ENCODE measurements at regions not wholly inside any gene's neighbourhood (a gene's known extent, or its start where the extent isn't known, plus 50 kb on each side); places are given as distances from the start of the nearest gene placed in this dataset.

DNA sequence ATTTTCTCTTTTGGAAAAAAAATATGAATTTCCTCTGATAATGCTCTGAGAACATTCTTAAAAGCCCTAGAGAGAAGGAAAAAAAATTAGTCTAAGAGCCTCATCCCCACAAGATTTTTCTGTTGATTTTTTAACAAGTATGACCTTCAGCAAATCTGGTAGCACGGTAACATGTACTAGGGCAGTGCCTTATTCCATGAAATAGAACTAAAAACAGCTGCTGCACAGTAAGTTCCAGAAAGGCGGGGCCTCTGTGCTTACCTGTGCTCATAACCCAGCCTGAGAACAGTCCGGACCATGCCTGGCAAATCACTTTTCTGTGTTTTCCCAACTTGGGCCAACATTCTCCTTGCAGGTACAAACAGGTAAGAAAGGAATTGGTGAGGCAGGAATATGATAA lies 519.1 kb upstream of the AKR1E2 start:
- TF ChIP-seq, protein P1, sequence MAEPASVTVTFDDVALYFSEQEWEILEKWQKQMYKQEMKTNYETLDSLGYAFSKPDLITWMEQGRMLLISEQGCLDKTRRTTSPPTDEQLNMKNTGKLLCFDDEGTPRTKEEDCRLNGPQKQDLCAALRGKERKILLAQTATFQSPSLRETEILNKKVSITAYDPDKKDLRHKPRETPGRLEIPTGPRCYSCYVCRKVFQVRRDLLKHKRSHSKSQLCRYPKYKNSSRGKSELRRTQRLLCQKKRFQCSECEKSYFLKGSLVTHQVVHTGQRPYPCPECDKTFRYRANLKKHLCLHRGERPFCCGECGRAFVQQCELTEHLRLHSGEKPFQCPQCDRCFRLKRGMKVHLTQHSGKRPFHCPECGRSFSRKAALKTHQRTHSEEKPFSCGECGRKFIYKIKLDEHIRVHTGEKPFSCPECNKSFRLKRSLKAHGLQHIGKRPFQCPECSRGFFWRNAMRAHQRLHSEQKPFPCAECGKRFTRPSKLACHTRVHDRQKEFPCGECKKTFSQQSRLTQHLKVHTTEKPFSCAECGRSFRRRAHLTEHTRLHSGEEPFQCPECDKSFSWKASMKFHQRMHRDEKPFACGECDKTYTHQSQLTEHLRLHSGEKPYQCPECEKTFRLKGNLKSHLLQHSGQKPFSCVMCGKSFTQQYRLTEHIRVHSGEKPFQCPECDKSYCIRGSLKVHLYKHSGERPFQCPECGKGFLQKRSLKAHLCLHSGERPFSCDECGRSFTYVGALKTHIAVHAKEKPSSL (CRISPR knock-in tag; conservative IDR thresholded peaks at IDR 0.05): no peak
- TF ChIP-seq, protein P2, sequence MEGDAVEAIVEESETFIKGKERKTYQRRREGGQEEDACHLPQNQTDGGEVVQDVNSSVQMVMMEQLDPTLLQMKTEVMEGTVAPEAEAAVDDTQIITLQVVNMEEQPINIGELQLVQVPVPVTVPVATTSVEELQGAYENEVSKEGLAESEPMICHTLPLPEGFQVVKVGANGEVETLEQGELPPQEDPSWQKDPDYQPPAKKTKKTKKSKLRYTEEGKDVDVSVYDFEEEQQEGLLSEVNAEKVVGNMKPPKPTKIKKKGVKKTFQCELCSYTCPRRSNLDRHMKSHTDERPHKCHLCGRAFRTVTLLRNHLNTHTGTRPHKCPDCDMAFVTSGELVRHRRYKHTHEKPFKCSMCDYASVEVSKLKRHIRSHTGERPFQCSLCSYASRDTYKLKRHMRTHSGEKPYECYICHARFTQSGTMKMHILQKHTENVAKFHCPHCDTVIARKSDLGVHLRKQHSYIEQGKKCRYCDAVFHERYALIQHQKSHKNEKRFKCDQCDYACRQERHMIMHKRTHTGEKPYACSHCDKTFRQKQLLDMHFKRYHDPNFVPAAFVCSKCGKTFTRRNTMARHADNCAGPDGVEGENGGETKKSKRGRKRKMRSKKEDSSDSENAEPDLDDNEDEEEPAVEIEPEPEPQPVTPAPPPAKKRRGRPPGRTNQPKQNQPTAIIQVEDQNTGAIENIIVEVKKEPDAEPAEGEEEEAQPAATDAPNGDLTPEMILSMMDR (IDR thresholded peaks at IDR 0.05): no peak
- TF ChIP-seq, protein P3, sequence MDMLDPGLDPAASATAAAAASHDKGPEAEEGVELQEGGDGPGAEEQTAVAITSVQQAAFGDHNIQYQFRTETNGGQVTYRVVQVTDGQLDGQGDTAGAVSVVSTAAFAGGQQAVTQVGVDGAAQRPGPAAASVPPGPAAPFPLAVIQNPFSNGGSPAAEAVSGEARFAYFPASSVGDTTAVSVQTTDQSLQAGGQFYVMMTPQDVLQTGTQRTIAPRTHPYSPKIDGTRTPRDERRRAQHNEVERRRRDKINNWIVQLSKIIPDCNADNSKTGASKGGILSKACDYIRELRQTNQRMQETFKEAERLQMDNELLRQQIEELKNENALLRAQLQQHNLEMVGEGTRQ (CRISPR knock-in tag; IDR thresholded peaks at IDR 0.05): no peak
- TF ChIP-seq NR2C2 (CRISPR knock-in tag; IDR thresholded peaks at IDR 0.05) (no peak), ZNF121 (CRISPR knock-in tag; IDR thresholded peaks at IDR 0.05) (no peak), EMX1 (CRISPR knock-in tag; IDR thresholded peaks at IDR 0.05) (no peak), NR3C1 (CRISPR knock-in tag; conservative IDR thresholded peaks at IDR 0.05; ENCODE audit: low read depth) (no peak), FOXJ3 (CRISPR knock-in tag; IDR thresholded peaks at IDR 0.05; ENCODE audit: borderline replicate concordance) (no peak), NFYB (CRISPR knock-in tag; conservative IDR thresholded peaks at IDR 0.05; ENCODE audit: low read depth) (no peak)
- TF ChIP-seq, protein P4, sequence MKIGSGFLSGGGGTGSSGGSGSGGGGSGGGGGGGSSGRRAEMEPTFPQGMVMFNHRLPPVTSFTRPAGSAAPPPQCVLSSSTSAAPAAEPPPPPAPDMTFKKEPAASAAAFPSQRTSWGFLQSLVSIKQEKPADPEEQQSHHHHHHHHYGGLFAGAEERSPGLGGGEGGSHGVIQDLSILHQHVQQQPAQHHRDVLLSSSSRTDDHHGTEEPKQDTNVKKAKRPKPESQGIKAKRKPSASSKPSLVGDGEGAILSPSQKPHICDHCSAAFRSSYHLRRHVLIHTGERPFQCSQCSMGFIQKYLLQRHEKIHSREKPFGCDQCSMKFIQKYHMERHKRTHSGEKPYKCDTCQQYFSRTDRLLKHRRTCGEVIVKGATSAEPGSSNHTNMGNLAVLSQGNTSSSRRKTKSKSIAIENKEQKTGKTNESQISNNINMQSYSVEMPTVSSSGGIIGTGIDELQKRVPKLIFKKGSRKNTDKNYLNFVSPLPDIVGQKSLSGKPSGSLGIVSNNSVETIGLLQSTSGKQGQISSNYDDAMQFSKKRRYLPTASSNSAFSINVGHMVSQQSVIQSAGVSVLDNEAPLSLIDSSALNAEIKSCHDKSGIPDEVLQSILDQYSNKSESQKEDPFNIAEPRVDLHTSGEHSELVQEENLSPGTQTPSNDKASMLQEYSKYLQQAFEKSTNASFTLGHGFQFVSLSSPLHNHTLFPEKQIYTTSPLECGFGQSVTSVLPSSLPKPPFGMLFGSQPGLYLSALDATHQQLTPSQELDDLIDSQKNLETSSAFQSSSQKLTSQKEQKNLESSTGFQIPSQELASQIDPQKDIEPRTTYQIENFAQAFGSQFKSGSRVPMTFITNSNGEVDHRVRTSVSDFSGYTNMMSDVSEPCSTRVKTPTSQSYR (CRISPR knock-in tag; IDR thresholded peaks at IDR 0.05): no peak
- TF ChIP-seq, protein P5, sequence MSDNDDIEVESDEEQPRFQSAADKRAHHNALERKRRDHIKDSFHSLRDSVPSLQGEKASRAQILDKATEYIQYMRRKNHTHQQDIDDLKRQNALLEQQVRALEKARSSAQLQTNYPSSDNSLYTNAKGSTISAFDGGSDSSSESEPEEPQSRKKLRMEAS (CRISPR knock-in tag; IDR thresholded peaks at IDR 0.05): no peak
- TF ChIP-seq, protein P6, sequence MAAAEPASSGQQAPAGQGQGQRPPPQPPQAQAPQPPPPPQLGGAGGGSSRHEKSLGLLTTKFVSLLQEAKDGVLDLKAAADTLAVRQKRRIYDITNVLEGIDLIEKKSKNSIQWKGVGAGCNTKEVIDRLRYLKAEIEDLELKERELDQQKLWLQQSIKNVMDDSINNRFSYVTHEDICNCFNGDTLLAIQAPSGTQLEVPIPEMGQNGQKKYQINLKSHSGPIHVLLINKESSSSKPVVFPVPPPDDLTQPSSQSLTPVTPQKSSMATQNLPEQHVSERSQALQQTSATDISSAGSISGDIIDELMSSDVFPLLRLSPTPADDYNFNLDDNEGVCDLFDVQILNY (CRISPR knock-in tag; IDR thresholded peaks at IDR 0.05): no peak
- TF ChIP-seq, protein P7, sequence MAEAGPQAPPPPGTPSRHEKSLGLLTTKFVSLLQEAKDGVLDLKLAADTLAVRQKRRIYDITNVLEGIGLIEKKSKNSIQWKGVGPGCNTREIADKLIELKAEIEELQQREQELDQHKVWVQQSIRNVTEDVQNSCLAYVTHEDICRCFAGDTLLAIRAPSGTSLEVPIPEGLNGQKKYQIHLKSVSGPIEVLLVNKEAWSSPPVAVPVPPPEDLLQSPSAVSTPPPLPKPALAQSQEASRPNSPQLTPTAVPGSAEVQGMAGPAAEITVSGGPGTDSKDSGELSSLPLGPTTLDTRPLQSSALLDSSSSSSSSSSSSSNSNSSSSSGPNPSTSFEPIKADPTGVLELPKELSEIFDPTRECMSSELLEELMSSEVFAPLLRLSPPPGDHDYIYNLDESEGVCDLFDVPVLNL (CRISPR knock-in tag; IDR thresholded peaks at IDR 0.05; ENCODE audit: borderline replicate concordance, low read depth): no peak
